K562 (cell line): ENCODE measurements at regions not wholly inside any gene's neighbourhood (a gene's known extent, or its start where the extent isn't known, plus 50 kb on each side); places are given as distances from the start of the nearest gene placed in this dataset.

Experiments
- ATAC-seq: fragments of 200-7000 bp; cut with Tn5 transposase; 3 replicates; pipeline ENCODE4 v1.9.1; 2020; ENCODE audit warnings: moderate library complexity
- BruUV-seq: library from RNA; stranded (reverse); fragments of 400-500 nt; replicated peaks from 2 replicates; lab custom pipeline; 2021; lab: Mats Ljungman, UMichigan
- CTCF ChIA-PET: fragments of 300-600 bp; formaldehyde crosslinking; extraction: SDS; loops from one replicate; lab custom pipeline; 2021; ENCODE audit warnings: low intra/inter-chr PET ratio; lab: Yijun Ruan, JAX
- POLR2A ChIA-PET: fragments of 300-600, 350-650 bp; sonication (Branson Sonifier 250); formaldehyde crosslinking; extraction: SDS; loops from one replicate; lab custom pipeline; 2021; ENCODE audit warnings: antibody characterized with exemption, inconsistent platforms; lab: Yijun Ruan, JAX
- DNase-seq, 4 experiments: peaks; one replicate each; pipeline versions ENCODE4 v3.0.0 to v3.0.0-alpha.2; 2011 to 2018; ENCODE audit warnings: low spot score in 3 of 4, mixed read lengths in 3 of 4; ENCODE audit errors: extremely low read depth in 1 of 4
- FAIRE-seq: peaks from 2 replicates; lab custom pipeline; 2011; peaks lifted over from hg19 to GRCh38; lab: Jason Lieb, UNC
- H2AFZ ChIP-seq: 2 replicates; pipeline ENCODE4 v1.6.0; 2011; ENCODE audit warnings: low read depth, low read length, control low read depth, inconsistent platforms
- H3K27ac ChIP-seq: fragments of 200-600 bp; 3 replicates; pipeline ENCODE4 v1.8.0; 2011; ENCODE audit warnings: low read depth, mild to moderate bottlenecking, control low read depth, inconsistent platforms, low read length, moderate library complexity, mixed read lengths; ENCODE audit errors: extremely low read depth
- H3K27me3 ChIP-seq, 2 experiments: fragments of 300-600 bp in 1 of 2; 2 replicates in 1 of 2; 3 replicates in 1 of 2; pipeline versions ENCODE4 v1.6.0 to v1.8.0; 2011; ENCODE audit warnings: inconsistent platforms in 2 of 2, low read length in 2 of 2, mild to moderate bottlenecking in 1 of 2, mixed read lengths in 1 of 2, moderate library complexity in 1 of 2; ENCODE audit not compliant: control insufficient read depth in 2 of 2, insufficient read depth in 2 of 2
- H3K36me3 ChIP-seq: fragments of 300-600 bp; 3 replicates; pipeline ENCODE4 v1.8.0; 2011; ENCODE audit warnings: mild to moderate bottlenecking, low read length, inconsistent platforms; ENCODE audit not compliant: control insufficient read depth, insufficient read depth
- H3K4me1 ChIP-seq, 2 experiments: fragments of 200-600 bp in 1 of 2; replicated peaks in 1 of 2; 2 replicates in 1 of 2; 3 replicates in 1 of 2; pipeline versions ENCODE4 v1.5.1 to v1.8.0; 2011; ENCODE audit warnings: inconsistent platforms in 2 of 2, low read length in 2 of 2, mild to moderate bottlenecking in 1 of 2, mixed read lengths in 1 of 2, moderate library complexity in 1 of 2; ENCODE audit not compliant: control insufficient read depth in 2 of 2, insufficient read depth in 2 of 2
- H3K4me2 ChIP-seq: 2 replicates; pipeline ENCODE4 v1.6.1; 2011; ENCODE audit warnings: low read length, control low read depth, inconsistent platforms, mixed read lengths; ENCODE audit not compliant: insufficient read depth
- H3K4me3 ChIP-seq: fragments of 200-600 bp; sonication (generic), shearing (Covaris generic); 2 replicates; pipeline ENCODE4 v1.5.1; 2016; ENCODE audit warnings: control low read depth, inconsistent platforms
- H3K79me2 ChIP-seq: fragments of 200-600 bp; 3 replicates; pipeline ENCODE4 v1.8.0; 2011; ENCODE audit warnings: low read length, inconsistent platforms; ENCODE audit not compliant: control insufficient read depth, insufficient read depth
- H3K9ac ChIP-seq, 2 experiments: 2 replicates each; pipeline versions ENCODE4 v1.6.0 to v1.6.1; 2011; ENCODE audit warnings: low read depth in 2 of 2, low read length in 2 of 2, control low read depth in 1 of 2, inconsistent platforms in 1 of 2, mild to moderate bottlenecking in 1 of 2, mixed read lengths in 1 of 2; ENCODE audit not compliant: insufficient read depth in 1 of 2
- H3K9me1 ChIP-seq: one replicate; pipeline ENCODE4 v1.6.0; 2011; ENCODE audit warnings: inconsistent platforms, mild to moderate bottlenecking, low read length, moderate library complexity; ENCODE audit not compliant: control insufficient read depth, insufficient read depth
- H3K9me3 ChIP-seq: replicated peaks from 2 replicates; pipeline ENCODE4 v1.5.1; 2011; ENCODE audit warnings: low read depth, low read length, inconsistent platforms; ENCODE audit not compliant: control insufficient read depth, insufficient read depth
- H4K20me1 ChIP-seq: replicated peaks from 2 replicates; pipeline ENCODE4 v1.6.1; 2011; ENCODE audit warnings: low read length, inconsistent platforms, mixed read lengths; ENCODE audit not compliant: control insufficient read depth, insufficient read depth
- BCL6 ChIP-seq: fragments of 250-450 bp; sonication (Bioruptor Pico); IDR thresholded peaks from 2 replicates; pipeline ENCODE4 v1.4.0; 2020
- CBX8 ChIP-seq: fragments of 200-600 bp; sonication (generic); IDR thresholded peaks from 2 replicates; pipeline ENCODE4 v1.6.1; 2012; ENCODE audit warnings: borderline replicate concordance, mixed run types, low read depth, mild to moderate bottlenecking, moderate library complexity, mixed read lengths, low read length, control low read depth, inconsistent platforms; ENCODE audit not compliant: poor library complexity, severe bottlenecking; ENCODE audit errors: extremely low read depth
- E2F1 ChIP-seq: sonication (generic); formaldehyde crosslinking; IDR thresholded peaks from 2 replicates; pipeline ENCODE4 v1.8.1; 2023; ENCODE audit warnings: mild to moderate bottlenecking, missing genetic modification reagents, moderate library complexity
- EP400 ChIP-seq: fragments of 450-650 bp; IDR thresholded peaks from 2 replicates; pipeline ENCODE4 v1.6.1; 2017; ENCODE audit warnings: antibody characterized with exemption, mild to moderate bottlenecking, moderate library complexity
- GTF2F1 ChIP-seq: IDR thresholded peaks from 2 replicates; pipeline ENCODE4 v1.6.1; 2011; ENCODE audit warnings: low read depth, low read length, improper control_type of control experiment
- HBP1 ChIP-seq: fragments of 450-650 bp; formaldehyde crosslinking; IDR thresholded peaks from 2 replicates; pipeline ENCODE4 v1.4.0; 2022; ENCODE audit warnings: missing genetic modification characterization
- NELFE ChIP-seq: IDR thresholded peaks from 2 replicates; pipeline ENCODE4 v1.6.1; 2011; ENCODE audit warnings: mild to moderate bottlenecking; ENCODE audit not compliant: insufficient read depth, insufficient read length
- NR1H2 ChIP-seq: sonication (generic); formaldehyde crosslinking; IDR thresholded peaks from 2 replicates; pipeline ENCODE4 v1.4.0; 2020; ENCODE audit warnings: mild to moderate bottlenecking, missing genetic modification reagents
- PPARD ChIP-seq: fragments of 250-450 bp; sonication (Bioruptor Pico); IDR thresholded peaks from 2 replicates; pipeline ENCODE4 v1.8.0; 2022; ENCODE audit warnings: inconsistent platforms, mild to moderate bottlenecking, moderate library complexity
- PYGO2 ChIP-seq: fragments of 450-650 bp; IDR thresholded peaks from 2 replicates; pipeline ENCODE4 v1.6.1; 2016; ENCODE audit warnings: mild to moderate bottlenecking, missing genetic modification characterization, moderate library complexity, missing compliant biosample characterization
- RFX1 ChIP-seq: fragments of 450-650 bp; IDR thresholded peaks from 2 replicates; pipeline ENCODE4 v1.6.1; 2016; ENCODE audit warnings: mild to moderate bottlenecking, moderate library complexity
- RNF2 ChIP-seq: sonication (generic); IDR thresholded peaks from 2 replicates; pipeline ENCODE4 v1.6.1; 2016
- SP2 ChIP-seq: IDR thresholded peaks from 2 replicates; pipeline ENCODE4 v1.6.1; 2011; ENCODE audit warnings: mild to moderate bottlenecking, low read depth, low read length, moderate library complexity; ENCODE audit not compliant: poor library complexity, severe bottlenecking; ENCODE audit errors: extremely low read depth
- TAF1 ChIP-seq: IDR thresholded peaks from 2 replicates; pipeline ENCODE4 v1.6.1; 2011; ENCODE audit warnings: mild to moderate bottlenecking, low read length, moderate library complexity; ENCODE audit not compliant: insufficient read depth, control insufficient read depth, severe bottlenecking; ENCODE audit errors: extremely low read depth
- ZC3H8 ChIP-seq: fragments of 450-650 bp; IDR thresholded peaks from 2 replicates; pipeline ENCODE4 v1.6.1; 2017
- ZNF124 ChIP-seq: sonication (generic); formaldehyde crosslinking; IDR thresholded peaks from 2 replicates; pipeline ENCODE4 v1.8.1; 2022; ENCODE audit warnings: missing genetic modification reagents
- WGBS: fragments of 100-300 bp; shearing (Covaris generic); methylation state at CpG from one replicate; pipeline ENCODE4 v1.1.6; 2016; ENCODE audit warnings: low coverage, mixed read lengths; ENCODE audit not compliant: insufficient coverage; ENCODE audit errors: missing lambda C conversion rate; 5-methylcytosine and 5-hydroxymethylcytosine counted together
- in situ Hi-C: fragments of 300-500 bp; cut with MboI; formaldehyde crosslinking; loops from 4 replicates; pipeline ENCODE4 v1.15.0; 2018; ENCODE audit warnings: inconsistent platforms, mixed read lengths
- intact Hi-C: fragments of 100-400 bp; cut with micrococcal nuclease; formaldehyde crosslinking; loops from 2 replicates; pipeline ENCODE4 v1.14.2; 2022
- TF ChIP-seq, protein P1 (sequence below), 2 experiments: fragments of 250-450 bp in 1 of 2; fragments of 450-650 bp in 1 of 2; sonication (Bioruptor Pico) in 1 of 2; IDR thresholded peaks; 2 replicates each; pipeline versions ENCODE4 v1.6.1 to v1.8.0; 2016 to 2021; ENCODE audit warnings: mild to moderate bottlenecking in 2 of 2, moderate library complexity in 2 of 2, missing compliant biosample characterization in 1 of 2, missing genetic modification characterization in 1 of 2

DNA sequence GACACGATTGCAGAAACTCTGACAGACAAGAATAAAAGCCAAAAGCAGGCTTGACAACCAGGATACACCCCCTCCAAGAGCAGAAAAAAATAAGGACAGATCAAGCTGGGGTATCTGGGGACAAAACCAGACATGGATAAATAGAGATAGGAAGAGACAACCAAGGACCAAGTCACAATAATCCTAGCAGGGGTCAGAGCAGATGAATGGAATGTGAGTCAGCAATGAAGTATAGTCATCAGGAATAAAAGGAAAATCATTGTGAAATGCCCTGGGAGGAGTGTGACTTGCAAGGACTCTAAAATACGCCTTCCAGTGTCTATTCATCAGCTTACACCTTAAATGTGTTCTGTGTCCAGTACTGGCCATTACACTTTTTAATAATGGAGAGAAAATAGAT, 206.8 kb downstream of the CAAP1 start:
- TF ChIP-seq ZC3H8: no peak
- no peak for TF ChIP-seq NR1H2 (CRISPR knock-in tag)
- no peak for TF ChIP-seq E2F1
- TF ChIP-seq EP400: no peak
- no peak for TF ChIP-seq NELFE
- TF ChIP-seq RFX1: no peak
- no peak for TF ChIP-seq GTF2F1
- TF ChIP-seq HBP1 (CRISPR knock-in tag): no peak
- TF ChIP-seq PYGO2 (tag): no peak
- no peak for TF ChIP-seq ZNF124 (CRISPR knock-in tag)
- no peak for TF ChIP-seq SP2
- TF ChIP-seq, protein P1, sequence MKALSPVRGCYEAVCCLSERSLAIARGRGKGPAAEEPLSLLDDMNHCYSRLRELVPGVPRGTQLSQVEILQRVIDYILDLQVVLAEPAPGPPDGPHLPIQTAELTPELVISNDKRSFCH (CRISPR knock-in tag; IDR thresholded peaks at IDR 0.05): no peak
- TF ChIP-seq, protein P1 (tag; IDR thresholded peaks at IDR 0.05): no peak
- TF ChIP-seq PPARD: no peak
- TF ChIP-seq CBX8: no peak
- no peak for TF ChIP-seq RNF2
- TF ChIP-seq BCL6 (CRISPR knock-in tag): no peak
- no peak for TF ChIP-seq TAF1
- ChIA-PET POLR2A (no interaction called here), CTCF (no interaction called here)
- Histone ChIP-seq H2AFZ (no peak overlapping the region), H3K9ac (no peak overlapping the region), H3K36me3 (no peaks in the 10 kb centered on the region), H3K27me3 (no peaks in the 10 kb centered on the region), H3K9me1 (no peaks in the 10 kb centered on the region), H3K27ac (no peak overlapping the region), H3K9me3 (no peaks in the 10 kb centered on the region), H4K20me1 (no peaks in the 10 kb centered on the region), H3K4me3 (no peak overlapping the region), H3K79me2 (no peaks in the 10 kb centered on the region), H3K4me2 (no peak overlapping the region), H3K4me1 (no peaks in the 10 kb centered on the region)
- intact Hi-C loops (no loop called here), in situ Hi-C loops (no loop called here)
- no CpG with 5 or more reads among the region's 2 CpGs for WGBS
- FAIRE-seq (no peak), ATAC-seq (no peak), DNase-seq (no peak)
- BruUV-seq: no TSS peak
